HG03432 (cell line): ENCODE measurements at regions not wholly inside any gene's neighbourhood (a gene's known extent, or its start where the extent isn't known, plus 50 kb on each side); places are given as distances from the start of the nearest gene placed in this dataset.

Experiments used
- ATAC-seq: cut with Tn5 transposase; IDR thresholded peaks from one replicate; pipeline ENCODE4 v1.9.1; 2021; ENCODE audit warnings: mild to moderate bottlenecking, moderate library complexity; ENCODE audit not compliant: unreplicated experiment

GRCh38 chrX:137483554-137483953 lies 82.4 kb upstream of the ZIC3 start:
- ATAC-seq, result no peak

DNA sequence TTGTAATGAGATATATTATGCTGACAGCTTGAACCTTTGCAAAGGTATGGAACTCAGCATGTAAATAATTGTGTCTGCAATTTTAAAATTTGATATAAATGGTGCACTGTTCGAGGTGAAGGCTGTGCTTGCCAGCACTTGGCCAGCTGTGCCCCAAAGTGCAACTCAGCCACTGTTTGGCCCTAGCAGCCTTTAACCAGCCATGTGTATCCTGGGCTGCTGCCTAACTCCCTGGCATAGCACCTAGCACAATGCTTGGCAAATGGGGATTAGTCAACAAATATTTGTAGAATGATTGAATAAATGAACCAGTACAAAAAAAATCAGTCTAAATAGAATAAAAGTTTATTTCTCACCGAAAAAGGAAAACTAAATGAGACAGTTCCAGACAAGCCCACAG lies 83.8 kb upstream of the ZIC3 start:
- ATAC-seq, result no peak

- no peak for ATAC-seq
These were observed 86.5 kb upstream of the ZIC3 start for GRCh38 chrX:137479386-137479785.

GRCh38 chrX:137441711-137442110 lies 124.2 kb upstream of the ZIC3 start:
- ATAC-seq, result no peak

DNA sequence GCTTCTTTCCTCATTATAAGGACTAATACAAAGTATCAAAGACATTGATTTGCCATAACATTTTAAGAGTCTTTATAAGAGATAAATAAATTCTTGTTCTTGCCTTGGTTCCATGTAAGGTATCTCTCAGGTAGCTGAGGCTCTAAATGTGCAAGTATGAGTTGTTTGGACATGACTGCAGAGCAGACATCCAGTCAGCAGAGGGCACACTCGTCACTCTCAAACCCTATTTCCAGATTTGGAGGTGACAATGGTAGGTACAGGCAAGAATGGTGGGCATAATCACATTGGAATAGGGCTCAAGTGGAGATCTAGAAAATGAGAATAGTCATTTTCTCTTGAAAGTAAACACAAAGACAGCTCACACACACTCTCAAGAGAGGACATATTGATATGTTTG lies 133.3 kb upstream of the ZIC3 start:
- ATAC-seq, result peak; percentile 57

DNA sequence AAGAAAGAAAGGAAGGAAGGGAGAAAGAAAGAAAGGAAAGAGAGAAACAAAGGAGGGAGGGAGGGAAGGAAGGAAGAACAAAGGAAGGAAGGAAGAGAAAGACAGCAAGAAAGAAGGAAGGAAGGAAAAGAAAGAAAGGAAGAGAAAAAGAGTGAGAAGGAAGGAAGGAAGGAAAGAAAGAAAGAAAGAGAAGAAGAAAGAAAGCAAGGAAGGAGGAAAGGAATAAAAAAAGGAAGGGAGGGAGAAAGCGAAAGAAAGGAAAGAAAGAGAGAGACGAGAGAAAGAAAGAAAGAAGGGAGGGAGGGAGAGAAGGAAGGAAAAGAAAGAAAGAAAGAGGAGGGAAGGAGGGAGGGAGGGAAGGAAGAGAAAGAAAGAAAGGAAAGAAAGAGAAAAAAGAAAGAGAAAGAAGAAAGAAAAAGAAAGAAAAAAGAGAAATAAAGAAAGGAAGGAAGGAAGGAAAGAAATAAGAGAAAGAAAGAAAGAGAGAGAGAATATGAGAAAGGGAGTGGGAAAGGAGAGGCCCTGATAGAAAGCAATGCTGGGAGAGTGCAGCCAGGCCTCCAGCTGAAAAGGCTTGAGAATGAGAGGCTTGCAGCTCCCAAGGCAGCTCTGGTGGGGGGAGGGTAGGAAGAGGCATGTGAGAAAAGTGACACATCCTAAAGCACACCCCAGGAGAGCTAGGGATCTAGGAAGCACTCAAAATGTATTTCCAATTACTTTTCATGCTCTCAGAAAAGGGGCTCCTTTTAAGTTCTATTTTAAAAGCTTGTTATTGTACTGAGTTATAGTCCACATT lies 134.0 kb upstream of the ZIC3 start:
- no peak for ATAC-seq

DNA sequence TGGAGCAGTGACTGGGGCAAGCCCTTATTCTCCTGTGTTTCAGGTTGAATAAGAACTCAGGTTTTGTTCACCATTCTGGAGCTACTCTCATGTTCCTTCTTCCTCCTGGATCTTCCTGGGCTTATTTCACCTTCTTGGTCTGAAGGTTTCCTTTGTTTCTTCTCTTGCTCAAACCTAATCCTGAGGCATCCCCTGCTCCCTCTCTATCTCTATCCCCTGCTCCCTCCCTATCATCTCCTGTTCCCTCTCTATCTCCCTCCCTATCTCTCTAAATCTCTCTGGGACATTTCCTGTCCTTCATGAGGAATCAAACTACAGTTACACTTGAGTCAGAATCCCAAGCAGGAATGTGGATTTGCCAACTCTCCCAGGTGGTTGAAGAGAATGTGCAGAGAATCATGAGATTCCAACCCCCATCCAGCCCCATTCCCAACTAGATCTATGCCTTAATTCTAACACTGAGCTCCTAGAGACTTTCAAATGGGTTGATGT lies 134.9 kb upstream of the ZIC3 start:
- no peak for ATAC-seq

DNA sequence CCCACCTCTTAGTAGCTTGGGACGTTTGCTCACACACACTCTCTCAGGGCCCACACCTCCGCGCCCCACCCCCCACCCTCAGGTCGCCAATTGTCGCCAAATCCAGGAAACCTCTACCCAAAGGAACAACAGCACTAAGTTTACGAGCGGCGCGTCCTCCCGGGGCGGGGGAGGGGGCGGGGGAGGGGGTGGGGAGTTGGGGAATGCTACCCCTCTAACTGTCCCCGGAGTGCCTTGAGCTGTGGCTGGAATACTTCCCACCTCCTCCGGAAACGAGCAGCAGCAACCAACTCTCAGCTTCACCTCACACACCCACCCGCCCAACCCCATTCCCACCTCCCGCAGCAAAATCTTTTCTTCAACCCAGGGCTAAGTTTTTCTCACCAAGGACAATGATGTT lies 135.6 kb upstream of the ZIC3 start:
- no peak for ATAC-seq

DNA sequence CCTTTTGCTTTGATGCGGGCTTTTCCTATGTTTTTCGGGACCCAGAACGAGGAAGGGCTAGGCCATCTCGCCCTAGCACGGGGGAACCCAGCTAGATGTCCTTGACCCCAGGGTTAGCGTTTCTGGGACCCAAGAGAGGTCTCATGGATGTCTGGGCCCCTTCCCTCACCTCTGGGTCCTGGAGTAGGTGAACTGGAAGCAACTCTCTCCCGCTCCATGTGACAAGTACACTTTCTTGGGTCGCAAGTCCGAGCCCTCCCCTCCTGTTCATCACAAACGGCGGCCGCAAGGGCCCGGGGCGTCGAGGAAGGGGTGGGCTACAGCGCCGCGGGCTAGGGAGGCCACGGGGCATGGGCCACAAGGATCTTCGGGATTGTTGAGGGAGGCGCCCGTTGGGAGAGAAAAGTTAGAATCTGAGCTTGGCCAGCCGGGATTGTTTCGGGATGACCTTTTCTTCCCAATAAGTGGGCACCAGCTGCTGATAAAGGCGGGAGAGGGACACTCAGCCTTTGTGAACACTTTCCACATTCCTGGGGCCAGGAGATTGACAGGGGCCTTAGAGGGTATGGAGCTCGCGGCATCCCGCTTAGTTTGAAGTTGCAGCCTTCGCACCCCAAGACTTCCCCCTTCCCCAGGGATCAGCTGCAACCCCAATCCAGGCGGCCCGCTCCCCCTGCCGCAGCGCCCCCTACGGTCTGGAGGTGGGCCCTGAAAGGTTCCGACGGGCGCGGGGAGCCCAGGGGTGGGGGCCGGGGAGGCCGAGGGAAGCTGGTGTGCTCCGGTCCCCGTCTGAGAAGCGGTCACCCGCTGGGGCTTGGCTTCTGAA lies 136.9 kb upstream of the ZIC3 start:
- no peak for ATAC-seq

DNA sequence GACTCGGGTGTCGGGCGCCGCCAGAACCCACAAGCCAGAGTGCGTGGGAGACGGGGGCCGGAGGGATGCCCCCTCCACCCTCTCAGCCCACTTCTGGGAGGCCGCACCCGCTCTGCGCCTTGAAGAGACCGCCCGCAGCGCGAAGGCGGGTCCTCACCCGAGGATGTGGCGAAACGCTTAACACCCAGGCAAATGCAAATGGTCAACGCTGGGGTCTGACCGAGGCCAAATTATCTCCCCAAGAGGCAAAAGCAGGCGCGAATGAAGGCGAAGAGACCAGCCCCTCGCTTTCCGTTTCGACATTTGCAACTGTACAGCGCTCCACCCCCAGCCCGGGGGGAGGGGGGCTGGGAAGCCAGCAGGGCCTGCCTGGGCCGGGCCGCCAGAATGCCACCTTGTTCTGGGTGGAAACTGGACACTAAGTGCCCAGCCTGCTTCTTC lies 137.7 kb upstream of the ZIC3 start:
- ATAC-seq, result no peak

GRCh38 chrX:137427816-137428215 lies 138.1 kb upstream of the ZIC3 start:
- ATAC-seq, result no peak

GRCh38 chrX:137427426-137427778 lies 138.5 kb upstream of the ZIC3 start:
- ATAC-seq, result no peak

DNA sequence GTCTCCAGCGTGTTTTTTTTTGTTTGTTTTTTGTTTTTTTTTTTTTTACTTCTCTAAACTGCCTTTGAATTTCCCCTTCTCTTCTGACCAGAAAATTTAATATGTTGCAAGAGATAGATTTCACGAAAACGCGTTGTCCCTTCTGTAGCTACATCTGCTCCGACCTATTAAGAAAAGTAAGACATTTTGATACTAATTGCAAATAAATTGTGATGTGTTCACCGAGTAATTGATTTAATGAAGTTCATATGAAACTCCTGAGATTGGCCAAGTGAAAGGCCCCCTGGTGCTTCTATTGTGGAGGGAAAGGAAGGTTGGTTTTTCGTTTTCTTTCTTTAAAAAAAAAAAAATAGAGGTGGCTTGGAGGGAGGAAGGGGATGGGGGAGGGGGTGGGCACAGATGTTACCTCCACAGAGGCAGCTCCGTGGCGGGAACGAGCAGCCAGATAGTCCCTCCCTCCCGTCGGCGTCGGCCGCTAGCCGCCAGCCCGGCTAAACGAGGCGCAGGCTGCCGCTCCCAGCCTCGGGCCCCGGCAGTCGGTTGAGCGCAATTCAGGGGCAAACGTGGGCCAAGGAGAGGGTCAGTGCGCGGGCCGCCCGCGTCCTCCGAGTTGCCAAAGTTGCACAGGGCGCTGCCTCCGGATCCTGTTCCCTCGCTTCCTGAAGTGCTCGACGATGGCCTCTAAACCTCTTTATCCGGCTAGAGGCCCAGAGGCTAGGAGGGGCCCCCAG lies 139.1 kb upstream of the ZIC3 start:
- no peak for ATAC-seq

DNA sequence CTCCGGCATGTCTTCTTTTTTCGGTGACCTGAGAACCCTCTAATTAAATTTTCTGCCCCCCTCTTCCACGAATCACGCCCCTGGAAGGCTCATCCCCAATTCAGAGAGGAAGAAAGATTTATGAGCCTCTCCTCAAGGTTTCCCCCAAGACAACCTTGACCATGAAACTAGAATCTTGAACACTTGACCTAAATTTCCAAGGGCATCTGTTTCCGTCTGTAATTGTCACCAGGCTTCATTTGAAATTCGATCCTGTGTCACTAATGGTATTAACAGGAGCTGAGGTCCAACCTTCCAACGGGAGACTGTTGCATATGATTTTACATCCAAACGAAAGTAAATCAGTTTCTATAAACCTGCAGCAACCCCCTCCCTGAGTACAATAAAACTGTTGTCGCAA lies 139.9 kb upstream of the ZIC3 start:
- no peak for ATAC-seq

GRCh38 chrX:137425273-137425902 lies 140.5 kb upstream of the ZIC3 start:
- no peak for ATAC-seq

DNA sequence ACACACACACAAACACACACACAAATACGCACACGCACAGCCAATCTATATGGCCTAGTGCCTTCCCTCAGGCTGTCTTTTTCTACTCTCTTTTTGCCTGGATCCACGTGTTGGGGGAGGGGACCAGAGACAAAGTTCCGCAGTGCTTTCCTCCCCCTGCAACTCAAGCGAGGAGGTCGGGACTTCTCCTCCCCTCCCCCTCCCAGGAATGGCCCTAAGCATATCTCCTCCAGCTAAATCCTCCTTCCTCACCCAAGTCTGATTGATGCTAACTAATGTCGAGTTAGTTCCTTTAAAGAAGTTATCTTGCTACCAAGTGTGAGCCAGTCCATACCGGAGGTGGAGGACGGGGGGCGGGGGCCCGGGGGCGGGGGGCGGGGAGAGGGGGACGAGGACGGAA lies 141.2 kb upstream of the ZIC3 start:
- ATAC-seq, result no peak

DNA sequence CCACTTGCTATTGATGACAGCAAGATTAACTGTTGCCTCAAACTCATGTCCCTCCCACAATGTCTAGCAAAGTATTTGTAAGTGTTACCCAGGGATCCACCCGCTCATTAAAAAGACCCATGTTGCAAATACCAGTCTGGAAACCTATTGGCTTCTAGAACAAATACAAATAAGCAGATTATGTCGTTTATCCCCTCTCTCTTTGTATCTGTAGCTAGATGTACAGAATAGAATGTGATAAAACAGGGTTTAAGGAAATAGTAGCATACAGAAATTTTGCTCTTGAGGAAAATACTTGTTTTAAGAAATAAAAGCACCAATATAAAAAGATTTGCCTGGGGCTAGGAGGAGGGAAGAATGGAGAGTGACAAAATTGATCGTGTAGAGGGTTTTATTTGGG lies 142.7 kb upstream of the ZIC3 start:
- ATAC-seq, result no peak

- no peak for ATAC-seq
These were observed 147.8 kb upstream of the ZIC3 start for GRCh38 chrX:137418086-137418485.

GRCh38 chrX:137413190-137413589 lies 152.7 kb upstream of the ZIC3 start:
- ATAC-seq, result no peak

DNA sequence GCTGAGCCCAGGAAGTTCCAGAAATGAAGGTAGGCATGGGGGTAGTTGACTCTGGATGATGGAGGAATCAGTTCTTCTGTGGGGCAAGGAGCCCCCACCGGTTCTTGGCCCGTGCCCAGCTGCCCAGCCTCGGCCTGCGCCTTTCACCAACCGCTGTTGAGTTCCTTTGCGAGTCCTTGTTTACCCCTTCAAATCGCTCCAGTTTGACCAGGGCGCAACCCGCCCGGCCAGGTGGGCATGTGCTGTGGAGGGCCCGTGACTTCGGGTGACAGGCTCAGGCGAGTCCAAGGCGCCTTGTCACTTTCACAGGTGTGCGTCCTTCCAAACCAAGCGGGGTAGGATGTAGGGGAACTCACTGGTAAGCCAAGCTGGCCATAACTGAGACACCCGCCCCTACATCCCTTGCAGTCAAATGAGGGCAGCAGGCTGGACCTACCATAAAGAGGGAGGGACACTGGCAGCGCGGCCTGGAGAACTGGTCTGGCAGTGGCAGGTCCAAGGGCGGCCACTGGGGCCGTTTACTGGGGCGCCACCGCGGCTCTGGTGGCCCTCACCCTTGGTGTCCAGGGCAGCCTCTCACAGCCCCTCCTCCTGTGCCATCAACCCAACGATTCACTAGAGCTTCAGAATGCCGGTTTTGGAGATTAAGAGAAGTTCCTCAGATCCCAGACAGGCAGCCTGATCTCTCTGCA lies 160.3 kb upstream of the ZIC3 start:
- no peak for ATAC-seq
